Astrocyte (in vitro differentiated cells and primary cell): ENCODE measurements at regions not wholly inside any gene's neighbourhood (a gene's known extent, or its start where the extent isn't known, plus 50 kb on each side); places are given as distances from the start of the nearest gene placed in this dataset.

ENCODE experiments used
- DNase-seq: peaks from one replicate; pipeline ENCODE4 v3.0.0-alpha.2; 2010; ENCODE audit warnings: low read depth
- FAIRE-seq: peaks from 2 replicates; lab custom pipeline; 2011; peaks lifted over from hg19 to GRCh38; lab: Jason Lieb, UNC
- H2AFZ ChIP-seq: 2 replicates; pipeline ENCODE4 v1.6.0; 2012; ENCODE audit warnings: low read depth, low read length, inconsistent platforms
- H3K27ac ChIP-seq: 2 replicates; pipeline ENCODE4 v1.5.1; 2011; ENCODE audit warnings: low read depth, low read length, inconsistent platforms
- H3K27me3 ChIP-seq: 2 replicates; pipeline ENCODE4 v1.6.0; 2011; ENCODE audit warnings: low read length, inconsistent platforms; ENCODE audit not compliant: insufficient read depth
- H3K36me3 ChIP-seq: 2 replicates; pipeline ENCODE4 v1.5.1; 2011; ENCODE audit warnings: low read length, inconsistent platforms; ENCODE audit not compliant: insufficient read depth
- H3K4me1 ChIP-seq: 2 replicates; pipeline ENCODE4 v1.5.1; 2011; ENCODE audit warnings: low read length, inconsistent platforms; ENCODE audit not compliant: insufficient read depth
- H3K4me2 ChIP-seq: 2 replicates; pipeline ENCODE4 v1.6.0; 2012; ENCODE audit warnings: low read length, inconsistent platforms
- H3K4me3 ChIP-seq: 2 replicates; pipeline ENCODE4 v1.5.1; 2011; ENCODE audit warnings: low read depth, mild to moderate bottlenecking, low read length, inconsistent platforms; ENCODE audit not compliant: insufficient read depth
- H3K79me2 ChIP-seq: 2 replicates; pipeline ENCODE4 v1.6.0; 2012; ENCODE audit warnings: mild to moderate bottlenecking, low read length, inconsistent platforms; ENCODE audit not compliant: insufficient read depth
- H3K9ac ChIP-seq: 2 replicates; pipeline ENCODE4 v1.6.0; 2012; ENCODE audit warnings: mild to moderate bottlenecking, low read length, inconsistent platforms
- H3K9me3 ChIP-seq: 2 replicates; pipeline ENCODE4 v1.5.1; 2012; ENCODE audit warnings: low read depth, mild to moderate bottlenecking, low read length, inconsistent platforms; ENCODE audit not compliant: insufficient read depth
- H4K20me1 ChIP-seq: 2 replicates; pipeline ENCODE4 v1.6.0; 2012; ENCODE audit warnings: low read length, inconsistent platforms; ENCODE audit not compliant: insufficient read depth
- H3K27ac Mint-ChIP-seq: one replicate; pipeline ENCODE4 v1.8.0; 2021; ENCODE audit warnings: mild to moderate bottlenecking, mixed read lengths; ENCODE audit not compliant: unreplicated experiment
- H3K27me3 Mint-ChIP-seq: one replicate; pipeline ENCODE4 v1.8.0; 2021; ENCODE audit warnings: low read depth, mixed read lengths; ENCODE audit not compliant: unreplicated experiment
- H3K36me3 Mint-ChIP-seq: one replicate; pipeline ENCODE4 v1.8.0; 2021; ENCODE audit warnings: low read depth, mixed read lengths; ENCODE audit not compliant: unreplicated experiment
- H3K4me1 Mint-ChIP-seq: one replicate; pipeline ENCODE4 v1.8.0; 2021; ENCODE audit warnings: low read depth, mixed read lengths; ENCODE audit not compliant: unreplicated experiment
- H3K4me3 Mint-ChIP-seq: one replicate; pipeline ENCODE4 v1.8.0; 2021; ENCODE audit warnings: mild to moderate bottlenecking, moderate library complexity, mixed read lengths; ENCODE audit not compliant: unreplicated experiment
- H3K9me3 Mint-ChIP-seq: one replicate; pipeline ENCODE4 v1.8.0; 2021; ENCODE audit warnings: mild to moderate bottlenecking, mixed read lengths; ENCODE audit not compliant: unreplicated experiment
- CTCF ChIP-seq: IDR thresholded peaks from 2 replicates; pipeline ENCODE4 v1.5.1; 2011; ENCODE audit warnings: low read depth, mild to moderate bottlenecking, inconsistent platforms, low read length, moderate library complexity; ENCODE audit not compliant: insufficient read depth
- EZH2 ChIP-seq: IDR thresholded peaks from 2 replicates; pipeline ENCODE4 v1.6.1; 2012; ENCODE audit warnings: mild to moderate bottlenecking, low read length, inconsistent platforms; ENCODE audit not compliant: insufficient read depth

DNA sequence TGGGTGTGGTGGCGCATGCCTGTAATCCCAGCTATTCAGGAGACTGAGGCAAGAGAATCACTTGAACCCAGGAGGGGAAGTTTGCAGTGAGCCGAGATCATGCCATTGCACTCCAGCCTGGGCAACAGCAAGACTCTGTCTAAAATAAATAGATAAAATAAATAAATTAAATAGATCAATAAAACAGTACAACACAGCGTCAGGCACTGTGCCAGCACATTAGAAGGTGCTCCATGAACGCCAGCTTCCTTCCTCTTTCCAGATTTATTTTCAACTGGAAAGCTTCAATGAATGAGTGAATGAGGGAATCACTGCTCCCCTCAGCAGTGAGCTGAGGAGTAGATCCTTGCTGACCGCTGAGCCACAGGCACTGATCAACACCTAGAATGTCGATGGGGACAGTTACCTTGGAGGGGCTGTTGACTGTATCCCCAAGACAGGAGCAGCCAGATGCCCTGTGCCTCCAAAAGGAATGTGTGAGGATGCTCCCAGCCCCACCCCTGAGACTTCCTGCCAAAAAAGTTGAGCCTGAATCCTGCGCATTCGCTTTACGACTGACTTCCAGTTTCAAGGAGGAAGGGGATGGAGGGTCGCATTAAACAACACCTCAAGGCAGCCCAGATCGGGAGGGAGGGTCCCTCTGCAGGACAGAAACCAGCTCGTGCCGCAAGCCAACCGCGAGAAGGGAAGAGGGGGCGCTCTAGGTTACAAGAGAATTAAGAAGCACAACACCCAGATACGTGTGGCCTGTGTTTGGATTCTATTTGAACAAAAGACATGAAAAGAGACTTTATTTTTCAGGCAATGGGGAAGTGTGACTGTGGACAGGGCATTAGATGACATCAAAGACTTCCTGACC lies 54.0 kb upstream of the CNOT6 start:
- Mint-ChIP-seq H3K27me3 (peaks cover 11% of the 10 kb centered on the region), H3K9me3 (peaks cover 20% of the 10 kb centered on the region), H3K36me3 (no peaks in the 10 kb centered on the region), H3K4me3 (no peak overlapping the region), H3K27ac (no peak overlapping the region), H3K4me1 (no peaks in the 10 kb centered on the region)
- no peak overlapping the region for H3K4me3 ChIP-seq
- H2AFZ ChIP-seq, result no peak overlapping the region
- FAIRE-seq (no peak), DNase-seq (no peak)
- no peak overlapping the region for H3K4me2 ChIP-seq
- no peaks in the 10 kb centered on the region for H3K36me3 ChIP-seq
- no peak overlapping the region for H3K9ac ChIP-seq
- H3K9me3 ChIP-seq, result no peaks in the 10 kb centered on the region
- no peaks in the 10 kb centered on the region for H4K20me1 ChIP-seq
- TF ChIP-seq CTCF (no peak), EZH2 (no peak)
- no peaks in the 10 kb centered on the region for H3K79me2 ChIP-seq
- H3K27ac ChIP-seq, result no peak overlapping the region
- no peaks in the 10 kb centered on the region for H3K27me3 ChIP-seq
- no peaks in the 10 kb centered on the region for H3K4me1 ChIP-seq

DNA sequence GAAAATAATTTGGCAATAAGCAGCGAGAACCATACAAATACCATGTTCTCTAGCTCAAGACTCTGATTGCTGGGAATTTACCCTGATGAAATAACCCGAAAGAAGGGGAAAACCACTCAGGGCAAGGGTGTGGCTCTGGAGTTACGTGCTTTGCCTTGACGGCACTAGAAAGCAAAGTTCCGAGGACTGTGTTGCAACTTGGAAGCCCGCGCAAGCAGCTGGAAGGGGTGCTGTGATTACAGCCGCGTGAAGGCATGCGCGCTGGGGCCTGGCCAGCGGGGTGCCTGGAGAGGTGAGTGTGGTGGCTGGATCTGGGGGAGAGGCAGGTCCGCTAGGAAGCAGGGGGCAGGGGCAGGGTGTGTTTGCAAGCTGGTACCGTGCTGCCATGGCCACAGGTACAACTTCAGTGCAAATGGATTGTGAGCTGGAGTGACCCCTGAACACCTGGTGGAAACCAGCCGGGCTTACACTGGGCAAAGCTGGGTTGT lies 52.6 kb upstream of the CNOT6 start:
- Mint-ChIP-seq H3K4me1 (no peaks in the 10 kb centered on the region), H3K27ac (no peak overlapping the region), H3K9me3 (peaks cover 20% of the 10 kb centered on the region), H3K27me3 (peaks cover 6% of the 10 kb centered on the region), H3K36me3 (no peaks in the 10 kb centered on the region), H3K4me3 (no peak overlapping the region)
- FAIRE-seq (no peak), DNase-seq (no peak)
- no peaks in the 10 kb centered on the region for H3K79me2 ChIP-seq
- no peak overlapping the region for H3K4me3 ChIP-seq
- no peaks in the 10 kb centered on the region for H3K36me3 ChIP-seq
- TF ChIP-seq EZH2 (no peak), CTCF (no peak)
- no peak overlapping the region for H3K9ac ChIP-seq
- H3K27ac ChIP-seq, result no peak overlapping the region
- H3K9me3 ChIP-seq, result no peaks in the 10 kb centered on the region
- H3K4me1 ChIP-seq, result no peaks in the 10 kb centered on the region
- no peak overlapping the region for H2AFZ ChIP-seq
- no peaks in the 10 kb centered on the region for H4K20me1 ChIP-seq
- no peaks in the 10 kb centered on the region for H3K27me3 ChIP-seq
- H3K4me2 ChIP-seq, result no peak overlapping the region
